Esophagus squamous epithelium (tissue), 5 donors: ENCODE measurements at regions not wholly inside any gene's neighbourhood (a gene's known extent, or its start where the extent isn't known, plus 50 kb on each side); places are given as distances from the start of the nearest gene placed in this dataset.

Experiments
- DNase-seq: peaks from one replicate; lab custom pipeline; 2025; lab: John Stamatoyannopoulos, UW
- H3K27ac ChIP-seq, 4 donors: fragments of 200-600 bp; sonication (generic); one replicate each; pipeline ENCODE4 v1.5.1; 2016 to 2019; ENCODE audit warnings: mild to moderate bottlenecking in 1 of 4
- H3K27me3 ChIP-seq, 4 donors: fragments of 200-600 bp; sonication (generic); 1 replicate in 3 of 4; 2 replicates in 1 of 4; pipeline versions ENCODE4 v1.5.1 to v1.6.0; 2017 to 2021; ENCODE audit warnings: antibody characterized with exemption in 1 of 4
- H3K36me3 ChIP-seq, 3 donors: fragments of 200-600 bp; sonication (generic); one replicate each; pipeline ENCODE4 v1.5.1; 2016 to 2019
- H3K4me1 ChIP-seq, 3 donors: fragments of 200-600 bp; sonication (generic); one replicate each; pipeline ENCODE4 v1.5.1; 2017 to 2019
- H3K4me3 ChIP-seq, 4 donors: fragments of 200-600 bp; sonication (generic); 1 replicate in 3 of 4; 2 replicates in 1 of 4; pipeline ENCODE4 v1.5.1; 2016 to 2019; ENCODE audit warnings: mild to moderate bottlenecking in 2 of 4, moderate library complexity in 1 of 4
- H3K9me3 ChIP-seq, 3 donors: fragments of 200-600 bp; sonication (generic); one replicate each; pipeline ENCODE4 v1.5.1; 2016 to 2019
- CTCF ChIP-seq, 6 experiments: fragments of 450-650 bp in 4 of 6; fragments of 200-600 bp in 2 of 6; sonication (generic) in 2 of 6; IDR thresholded peaks; one replicate each; pipeline ENCODE4 v1.5.1; 2016 to 2019; ENCODE audit warnings: antibody characterized with exemption in 6 of 6, mild to moderate bottlenecking in 4 of 6, moderate library complexity in 4 of 6
- POLR2A ChIP-seq, 4 donors: fragments of 450-650 bp; IDR thresholded peaks; one replicate each; pipeline ENCODE4 v1.6.1; 2017; ENCODE audit warnings: antibody characterized with exemption in 4 of 4, mild to moderate bottlenecking in 4 of 4, moderate library complexity in 3 of 4
- WGBS, 2 donors: methylation state at CpG; one replicate each; pipeline ENCODE4 v1.1.5; 2018; 5-methylcytosine and 5-hydroxymethylcytosine counted together
- intact Hi-C: fragments of 100-400 bp; cut with DNase I; formaldehyde crosslinking; loops from one replicate; pipeline ENCODE4 v1.15.0; 2022
- donor health status: DM: yes; HTN: yes; CAD: no.

GRCh38 chr7:20021831-20022230 is 195.4 kb downstream of the MACC1 start:
- H3K9me3 ChIP-seq, result no peaks in the 10 kb centered on the region
- H3K27me3 ChIP-seq, result no peaks in the 10 kb centered on the region
- TF ChIP-seq POLR2A (IDR thresholded peaks at IDR 0.05), result no peak
- TF ChIP-seq CTCF (IDR thresholded peaks at IDR 0.05), result no peak
- 14 to 22% methylated on average over 1 of the region's 1 CpG for WGBS, 2 donors
- no peaks in the 10 kb centered on the region for H3K36me3 ChIP-seq
- intact Hi-C loops, result no loop called here
- H3K27ac ChIP-seq, result no peak overlapping the region
- H3K4me1 ChIP-seq, result no peaks in the 10 kb centered on the region
- H3K4me3 ChIP-seq, result no peak overlapping the region
- no peak for DNase-seq

GRCh38 chr7:20021066-20021465 is 196.1 kb downstream of the MACC1 start:
- intact Hi-C loops, result no loop called here

GRCh38 chr7:20019757-20020432 is 197.3 kb downstream of the MACC1 start:
- Histone ChIP-seq H3K4me1 (no peaks in the 10 kb centered on the region), H3K27me3 (no peaks in the 10 kb centered on the region), H3K36me3 (no peaks in the 10 kb centered on the region), H3K4me3 (no peak overlapping the region), H3K27ac (no peak overlapping the region), H3K9me3 (no peaks in the 10 kb centered on the region)
- no peak for TF ChIP-seq CTCF (IDR thresholded peaks at IDR 0.05)
- TF ChIP-seq POLR2A (IDR thresholded peaks at IDR 0.05), result no peak
- intact Hi-C loops, result no loop called here
- WGBS, 2 donors, result 80 to 84% methylated on average over 2 of the region's 2 CpGs
- no peak for DNase-seq

More at GRCh38 chr7:20021066-20021465, 196.1 kb downstream of the MACC1 start:
- Histone ChIP-seq H3K27me3 (no peaks in the 10 kb centered on the region), H3K4me3 (no peak overlapping the region), H3K27ac (no peak overlapping the region), H3K36me3 (no peaks in the 10 kb centered on the region), H3K9me3 (no peaks in the 10 kb centered on the region), H3K4me1 (no peaks in the 10 kb centered on the region)
- TF ChIP-seq CTCF (IDR thresholded peaks at IDR 0.05), result no peak
- TF ChIP-seq POLR2A (IDR thresholded peaks at IDR 0.05), result no peak
- DNase-seq, result no peak

- TF ChIP-seq CTCF (IDR thresholded peaks at IDR 0.05) (no peak), POLR2A (IDR thresholded peaks at IDR 0.05) (no peak)
- Histone ChIP-seq H3K27me3 (no peaks in the 10 kb centered on the region), H3K9me3 (no peaks in the 10 kb centered on the region), H3K36me3 (no peaks in the 10 kb centered on the region), H3K4me1 (no peaks in the 10 kb centered on the region), H3K4me3 (no peak overlapping the region), H3K27ac (no peak overlapping the region)
- intact Hi-C loops, result no loop called here
- no peak for DNase-seq
- 64 to 66% methylated on average over 2 of the region's 2 CpGs for WGBS, 2 donors
Measured at GRCh38 chr7:20016669-20017068, 200.5 kb downstream of the MACC1 start.

- Histone ChIP-seq H3K9me3 (no peaks in the 10 kb centered on the region), H3K27me3 (no peaks in the 10 kb centered on the region), H3K36me3 (no peaks in the 10 kb centered on the region), H3K27ac (no peak overlapping the region), H3K4me3 (no peak overlapping the region), H3K4me1 (no peaks in the 10 kb centered on the region)
- no peak for DNase-seq
- 18 to 34% methylated on average over 6 of the region's 6 CpGs for WGBS, 2 donors
- intact Hi-C loops, result no loop called here
- TF ChIP-seq CTCF (IDR thresholded peaks at IDR 0.05), result no peak
- TF ChIP-seq POLR2A (IDR thresholded peaks at IDR 0.05), result no peak
Measured at GRCh38 chr7:20013536-20013935, 203.6 kb downstream of the MACC1 start.
